Smooth muscle cell (in vitro differentiated cells): ENCODE measurements at regions not wholly inside any gene's neighbourhood (a gene's known extent, or its start where the extent isn't known, plus 50 kb on each side); places are given as distances from the start of the nearest gene placed in this dataset.

Experiments
- DNase-seq: peaks from one replicate; lab custom pipeline; 2025; ENCODE audit not compliant: unreplicated experiment; lab: John Stamatoyannopoulos, UW
- H2AFZ ChIP-seq: fragments of 200-600 bp; sonication (generic); 2 replicates; pipeline ENCODE4 v1.6.0; 2016; ENCODE audit warnings: antibody characterized with exemption, low read depth, mild to moderate bottlenecking
- H3F3A ChIP-seq: fragments of 200-600 bp; sonication (generic); 2 replicates; pipeline ENCODE4 v1.6.0; 2017; ENCODE audit warnings: antibody characterized with exemption, low read depth
- H3K27ac ChIP-seq: fragments of 200-600 bp; sonication (generic); 2 replicates; pipeline ENCODE4 v1.5.1; 2016; ENCODE audit warnings: low read depth, mild to moderate bottlenecking
- H3K27me3 ChIP-seq: fragments of 200-600 bp; sonication (generic); 2 replicates; pipeline ENCODE4 v1.6.1; 2016; ENCODE audit warnings: low read depth, mild to moderate bottlenecking
- H3K36me3 ChIP-seq: fragments of 200-600 bp; sonication (generic); 2 replicates; pipeline ENCODE4 v1.5.1; 2016; ENCODE audit warnings: low read depth
- H3K4me1 ChIP-seq: fragments of 200-600 bp; sonication (generic); 2 replicates; pipeline ENCODE4 v1.5.1; 2016; ENCODE audit warnings: low read depth
- H3K4me2 ChIP-seq: fragments of 200-600 bp; sonication (generic); 2 replicates; pipeline ENCODE4 v1.6.0; 2016; ENCODE audit warnings: mild to moderate bottlenecking
- H3K4me3 ChIP-seq: fragments of 200-600 bp; sonication (generic); 2 replicates; pipeline ENCODE4 v1.5.1; 2016; ENCODE audit warnings: mild to moderate bottlenecking
- H3K79me2 ChIP-seq: fragments of 200-600 bp; sonication (generic); 2 replicates; pipeline ENCODE4 v1.6.0; 2016; ENCODE audit warnings: low read depth, mild to moderate bottlenecking
- H3K9ac ChIP-seq: fragments of 200-600 bp; sonication (generic); 2 replicates; pipeline ENCODE4 v1.6.0; 2016; ENCODE audit warnings: low read depth
- H3K9me3 ChIP-seq: fragments of 200-600 bp; sonication (generic); replicated peaks from 2 replicates; pipeline ENCODE4 v1.5.1; 2016; ENCODE audit warnings: low read depth
- H4K20me1 ChIP-seq: fragments of 200-600 bp; sonication (generic); 2 replicates; pipeline ENCODE4 v1.6.0; 2016; ENCODE audit warnings: low read depth
- CTCF ChIP-seq: fragments of 200-600 bp; sonication (generic); IDR thresholded peaks from 2 replicates; pipeline ENCODE4 v1.5.1; 2017; ENCODE audit warnings: borderline replicate concordance, mild to moderate bottlenecking, antibody characterized with exemption; ENCODE audit not compliant: insufficient read depth, poor library complexity, severe bottlenecking
- WGBS: methylation state at CpG from one replicate; pipeline ENCODE4 v1.1.7; 2016; ENCODE audit warnings: low lambda C conversion rate; 5-methylcytosine and 5-hydroxymethylcytosine counted together

- H4K20me1 ChIP-seq = no peaks in the 10 kb centered on the region
- DNase-seq = no peak
- peak; percentile 9 for TF ChIP-seq CTCF
- no peak overlapping the region for H2AFZ ChIP-seq
- no peaks in the 10 kb centered on the region for H3F3A ChIP-seq
- peaks cover 4% of the 10 kb centered on the region for H3K4me1 ChIP-seq
- H3K27ac ChIP-seq = no peak overlapping the region
- no peak overlapping the region for H3K4me3 ChIP-seq
- H3K27me3 ChIP-seq = no peaks in the 10 kb centered on the region
- H3K4me2 ChIP-seq = no peak overlapping the region
- no peaks in the 10 kb centered on the region for H3K79me2 ChIP-seq
- 76% methylated on average over 4 of the region's 4 CpGs for WGBS
- H3K9me3 ChIP-seq = no peaks in the 10 kb centered on the region
- no peak overlapping the region for H3K9ac ChIP-seq
- no peaks in the 10 kb centered on the region for H3K36me3 ChIP-seq
Measured at GRCh38 chr5:86971034-86971571, 296.6 kb upstream of the RASA1 start.

- DNase-seq = no peak
- H3K4me3 ChIP-seq = no peak overlapping the region
- no peak overlapping the region for H3K27ac ChIP-seq
- WGBS = 75% methylated on average over 1 of the region's 1 CpG
- H3K4me2 ChIP-seq = no peak overlapping the region
- H4K20me1 ChIP-seq = no peaks in the 10 kb centered on the region
- H3F3A ChIP-seq = no peaks in the 10 kb centered on the region
- no peaks in the 10 kb centered on the region for H3K79me2 ChIP-seq
- H3K9ac ChIP-seq = no peak overlapping the region
- H3K27me3 ChIP-seq = no peaks in the 10 kb centered on the region
- H3K36me3 ChIP-seq = no peaks in the 10 kb centered on the region
- no peaks in the 10 kb centered on the region for H3K9me3 ChIP-seq
- H3K4me1 ChIP-seq = peaks cover 13% of the 10 kb centered on the region
- H2AFZ ChIP-seq = no peak overlapping the region
- TF ChIP-seq CTCF = no peak
Measured at GRCh38 chr5:86974955-86975354, 292.7 kb upstream of the RASA1 start.

- Histone ChIP-seq H3K9ac (no peak overlapping the region), H3K79me2 (no peaks in the 10 kb centered on the region), H3K36me3 (no peaks in the 10 kb centered on the region), H3K4me2 (no peak overlapping the region), H3K4me3 (no peak overlapping the region), H2AFZ (no peak overlapping the region), H3K27me3 (no peaks in the 10 kb centered on the region), H3K4me1 (peaks cover 13% of the 10 kb centered on the region), H3K9me3 (no peaks in the 10 kb centered on the region), H3K27ac (no peak overlapping the region), H3F3A (no peaks in the 10 kb centered on the region), H4K20me1 (no peaks in the 10 kb centered on the region)
- no peak for TF ChIP-seq CTCF
- 96% methylated on average over 3 of the region's 3 CpGs for WGBS
- no peak for DNase-seq
Measured at GRCh38 chr5:86977190-86977589, 290.5 kb upstream of the RASA1 start.

DNA sequence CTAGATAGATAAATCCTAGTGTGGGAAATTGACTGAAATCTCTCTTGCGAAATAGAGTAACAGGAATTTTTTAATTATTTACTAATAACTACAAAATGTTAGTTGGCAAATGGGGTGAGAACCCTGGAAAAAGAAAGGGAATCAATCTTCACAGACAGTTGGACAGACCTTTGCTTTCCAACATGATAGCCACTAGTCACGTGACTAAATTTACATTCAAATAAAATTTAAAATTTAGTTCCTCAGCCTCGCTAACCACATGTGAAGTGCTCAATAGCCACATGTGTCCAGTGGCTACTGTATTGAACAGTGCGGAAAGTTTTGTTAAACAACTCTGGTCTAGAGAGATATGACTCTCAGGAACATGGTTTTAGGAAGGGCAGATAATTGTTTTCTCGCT, 289.9 kb upstream of the RASA1 start:
- H3K9me3 ChIP-seq = no peaks in the 10 kb centered on the region
- DNase-seq = no peak
- 87% methylated on average over 5 of the region's 5 CpGs for WGBS

More for the DNA sequence above, 289.9 kb upstream of the RASA1 start:
- Histone ChIP-seq H3K9ac (no peak overlapping the region), H3K4me1 (peaks cover 13% of the 10 kb centered on the region), H3K79me2 (no peaks in the 10 kb centered on the region), H3K4me3 (no peak overlapping the region), H3K36me3 (no peaks in the 10 kb centered on the region), H3K4me2 (no peak overlapping the region), H3K27me3 (no peaks in the 10 kb centered on the region), H3F3A (no peaks in the 10 kb centered on the region), H3K27ac (no peak overlapping the region), H4K20me1 (no peaks in the 10 kb centered on the region), H2AFZ (no peak overlapping the region)
- no peak for TF ChIP-seq CTCF
